Ovary (tissue), 7 donors: ENCODE measurements at regions not wholly inside any gene's neighbourhood (a gene's known extent, or its start where the extent isn't known, plus 50 kb on each side); places are given as distances from the start of the nearest gene placed in this dataset.

ENCODE experiments used
- DNase-seq, 5 donors: peaks; one replicate each; pipeline ENCODE4 v3.0.0-alpha.2; 2019 to 2020
- H3K27ac ChIP-seq, 2 donors: fragments of 200-600 bp; one replicate each; pipeline versions ENCODE4 v1.5.1 to v1.8.0; 2019 to 2022
- H3K27me3 ChIP-seq: fragments of 200-600 bp; one replicate; pipeline ENCODE4 v1.8.0; 2022
- H3K36me3 ChIP-seq: fragments of 200-600 bp; sonication (generic); one replicate; pipeline ENCODE4 v1.5.1; 2019
- H3K4me1 ChIP-seq: one replicate; pipeline ENCODE4 v1.8.1; 2013; ENCODE audit warnings: mild to moderate bottlenecking, moderate library complexity; ENCODE audit not compliant: insufficient read depth
- H3K4me3 ChIP-seq: fragments of 200-600 bp; sonication (generic); one replicate; pipeline ENCODE4 v1.5.1; 2017
- H3K9me3 ChIP-seq, 2 donors: fragments of 200-600 bp in 1 of 2; sonication (generic) in 1 of 2; one replicate each; pipeline versions ENCODE4 v1.5.1 to v1.8.1; 2013 to 2019; ENCODE audit warnings: mild to moderate bottlenecking in 1 of 2, moderate library complexity in 1 of 2
- EP300 ChIP-seq: sonication (generic); formaldehyde crosslinking; IDR thresholded peaks from one replicate; pipeline ENCODE4 v1.6.1; 2017; ENCODE audit warnings: antibody characterized with exemption
- POLR2A ChIP-seq: fragments of 450-650 bp; IDR thresholded peaks from one replicate; pipeline ENCODE4 v1.6.1; 2017; ENCODE audit warnings: antibody characterized with exemption, mild to moderate bottlenecking, moderate library complexity
- WGBS, 3 donors: extraction: QIAGEN DNeasy Blood & Tissue Kit in 1 of 3; methylation state at CpG; one replicate each; pipeline versions ENCODE4 v1.1.5 to v1.1.7; 2013 to 2017; 5-methylcytosine and 5-hydroxymethylcytosine counted together
- intact Hi-C, 4 donors: fragments of 100-400 bp; cut with DNase I; formaldehyde crosslinking; loops; one replicate each; pipeline versions ENCODE4 v1.11.0 to v1.15.1; 2022 to 2023
- TF ChIP-seq, protein P1 (sequence below), 3 donors: fragments of 450-650 bp in 2 of 3; fragments of 200-600 bp in 1 of 3; IDR thresholded peaks; one replicate each; pipeline versions ENCODE4 v1.5.1 to v1.8.0; 2016 to 2022; ENCODE audit warnings: antibody characterized with exemption in 3 of 3, mild to moderate bottlenecking in 1 of 3
- donor health status: DM: no; HTN: no; CAD: no; lungs with moderate emphysema.
- donor health status: DM: no; HTN: no; CAD: no.
- donor health status: Bipolar disorder and iron deficiency.
- donor health status: DM: no; HTN: no; CAD: no.
- donor health status: DM: yes; HTN: yes; CAD: no.

DNA sequence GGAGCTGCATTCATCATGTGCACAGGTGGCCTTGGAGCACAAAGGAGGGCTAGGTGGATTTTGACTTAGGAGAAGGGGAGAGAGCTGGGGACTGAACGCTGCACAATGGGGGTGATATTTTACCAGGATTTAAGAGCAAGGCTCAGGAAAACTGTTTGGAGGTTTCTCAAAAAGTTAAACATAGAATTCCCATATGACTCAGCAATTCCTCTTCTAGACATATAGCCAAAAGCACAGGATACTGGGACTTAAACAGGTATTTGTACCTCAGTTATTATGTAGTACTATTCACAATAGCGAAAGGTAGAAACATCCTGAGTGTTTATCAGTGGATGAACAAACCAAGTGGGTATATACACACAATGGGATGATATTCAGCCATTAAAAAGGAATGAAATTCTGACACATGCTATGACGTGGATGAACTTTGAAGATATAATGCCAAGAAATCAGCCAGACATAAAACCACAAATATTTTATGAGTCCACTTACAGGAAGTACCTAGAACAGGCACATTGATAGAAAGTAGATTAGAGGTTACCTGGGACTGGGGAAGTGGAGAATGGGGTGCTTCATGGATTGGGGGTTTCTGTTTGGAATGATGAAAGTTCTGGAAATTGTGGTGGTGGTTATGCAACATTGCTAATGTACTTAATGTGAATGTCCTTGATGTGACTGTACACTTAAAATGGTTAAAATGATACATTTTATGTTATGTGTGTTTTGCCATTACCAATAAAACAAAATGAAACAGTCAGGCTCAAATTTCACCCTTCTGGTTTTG, 216.9 kb downstream of the HAUS1 start:
- H3K9me3 ChIP-seq = no peaks in the 10 kb centered on the region
- H3K4me3 ChIP-seq = no peak overlapping the region
- intact Hi-C loops = no loop called here
- no peaks in the 10 kb centered on the region for H3K27me3 ChIP-seq
- DNase-seq = no peak
- no peak overlapping the region for H3K27ac ChIP-seq
- no peaks in the 10 kb centered on the region for H3K36me3 ChIP-seq
- TF ChIP-seq, protein P1, sequence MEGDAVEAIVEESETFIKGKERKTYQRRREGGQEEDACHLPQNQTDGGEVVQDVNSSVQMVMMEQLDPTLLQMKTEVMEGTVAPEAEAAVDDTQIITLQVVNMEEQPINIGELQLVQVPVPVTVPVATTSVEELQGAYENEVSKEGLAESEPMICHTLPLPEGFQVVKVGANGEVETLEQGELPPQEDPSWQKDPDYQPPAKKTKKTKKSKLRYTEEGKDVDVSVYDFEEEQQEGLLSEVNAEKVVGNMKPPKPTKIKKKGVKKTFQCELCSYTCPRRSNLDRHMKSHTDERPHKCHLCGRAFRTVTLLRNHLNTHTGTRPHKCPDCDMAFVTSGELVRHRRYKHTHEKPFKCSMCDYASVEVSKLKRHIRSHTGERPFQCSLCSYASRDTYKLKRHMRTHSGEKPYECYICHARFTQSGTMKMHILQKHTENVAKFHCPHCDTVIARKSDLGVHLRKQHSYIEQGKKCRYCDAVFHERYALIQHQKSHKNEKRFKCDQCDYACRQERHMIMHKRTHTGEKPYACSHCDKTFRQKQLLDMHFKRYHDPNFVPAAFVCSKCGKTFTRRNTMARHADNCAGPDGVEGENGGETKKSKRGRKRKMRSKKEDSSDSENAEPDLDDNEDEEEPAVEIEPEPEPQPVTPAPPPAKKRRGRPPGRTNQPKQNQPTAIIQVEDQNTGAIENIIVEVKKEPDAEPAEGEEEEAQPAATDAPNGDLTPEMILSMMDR (IDR thresholded peaks at IDR 0.05) = no peak
- WGBS, 3 donors = 77 to 84% (median 83%) methylated on average over 3 of the region's 3 CpGs
- no peaks in the 10 kb centered on the region for H3K4me1 ChIP-seq

DNA sequence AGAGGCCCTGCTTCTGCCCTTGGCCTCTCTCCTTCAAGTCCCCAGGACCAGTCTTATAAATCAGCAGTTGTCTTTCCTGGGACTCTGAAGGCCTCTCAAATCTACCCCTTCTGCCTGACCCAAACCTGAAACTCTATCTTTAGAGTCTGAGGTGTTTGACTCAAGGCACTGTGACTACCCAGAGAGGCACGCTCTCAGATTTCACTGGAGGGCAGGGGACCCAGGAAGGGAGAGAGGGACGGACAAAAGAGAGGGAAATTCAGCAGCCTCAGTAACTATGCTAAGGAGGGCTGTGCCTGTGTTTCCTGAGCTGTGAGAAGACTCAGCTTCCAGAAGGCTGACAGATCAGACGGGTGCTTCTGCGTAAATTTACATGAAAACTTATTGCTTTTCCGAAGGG, 217.8 kb downstream of the HAUS1 start:
- TF ChIP-seq POLR2A (no peak), EP300 (no peak)
- TF ChIP-seq, protein P1 (IDR thresholded peaks at IDR 0.05) = no peak
- Histone ChIP-seq H3K4me1 (no peaks in the 10 kb centered on the region), H3K36me3 (no peaks in the 10 kb centered on the region), H3K4me3 (no peak overlapping the region), H3K27me3 (no peaks in the 10 kb centered on the region), H3K27ac (no peak overlapping the region), H3K9me3 (no peaks in the 10 kb centered on the region)
- DNase-seq = no peak
- WGBS, 3 donors = 61 to 64% (median 62%) methylated on average over 5 of the region's 5 CpGs
- intact Hi-C loops = no loop called here

DNA sequence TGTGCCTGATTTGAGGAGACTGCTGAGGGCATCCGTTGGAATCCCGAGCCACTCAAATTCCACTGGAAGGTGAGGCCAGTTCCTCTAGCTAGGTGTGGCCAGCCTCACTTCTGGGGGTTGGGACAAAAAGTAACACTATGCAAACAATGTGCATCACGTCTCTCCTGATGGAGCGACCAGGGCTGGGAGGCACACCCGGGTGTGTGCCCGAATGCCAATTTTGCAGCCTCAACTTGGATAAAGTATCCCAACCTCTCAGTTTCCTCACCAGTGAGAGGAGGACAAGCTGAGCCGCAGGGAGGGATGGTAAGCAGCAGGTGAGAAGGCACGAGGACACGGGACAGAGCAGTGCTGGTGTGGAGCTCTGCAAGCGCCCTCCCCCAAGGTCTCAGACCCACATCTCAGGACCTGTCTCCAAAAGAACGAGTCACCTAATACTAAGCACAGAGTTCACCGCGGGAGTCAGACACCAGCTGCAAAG, 218.3 kb downstream of the HAUS1 start:
- no peaks in the 10 kb centered on the region for H3K4me1 ChIP-seq
- no peaks in the 10 kb centered on the region for H3K27me3 ChIP-seq
- H3K9me3 ChIP-seq = no peaks in the 10 kb centered on the region
- 60 to 73% (median 62%) methylated on average over 13 of the region's 13 CpGs for WGBS, 3 donors
- H3K27ac ChIP-seq = no peak overlapping the region
- H3K36me3 ChIP-seq = no peaks in the 10 kb centered on the region
- TF ChIP-seq, protein P1 (IDR thresholded peaks at IDR 0.05) = no peak
- no peak for TF ChIP-seq POLR2A
- no peak for DNase-seq
- no peak overlapping the region for H3K4me3 ChIP-seq
- intact Hi-C loops = no loop called here

DNA sequence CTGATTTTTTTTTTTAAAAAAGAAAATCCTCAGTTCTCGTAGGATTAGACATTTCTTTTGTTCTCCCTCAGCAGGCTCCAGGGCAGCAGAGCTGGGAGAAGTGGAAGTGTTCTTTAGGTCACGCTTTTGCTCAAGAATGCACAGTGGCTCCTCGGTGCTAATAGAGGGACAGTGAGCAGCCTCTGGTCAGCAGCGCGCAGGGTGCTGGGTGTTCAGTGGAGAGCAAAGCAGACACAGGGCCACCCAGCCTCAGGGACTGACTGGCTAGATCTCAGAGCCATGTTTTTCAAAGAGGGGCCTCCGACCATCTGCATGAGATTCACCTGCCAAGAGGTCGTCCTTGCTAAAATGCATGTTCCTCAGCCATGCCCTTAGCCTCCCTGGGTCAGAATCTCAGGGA, 218.8 kb downstream of the HAUS1 start:
- no peaks in the 10 kb centered on the region for H3K4me1 ChIP-seq
- H3K36me3 ChIP-seq = no peaks in the 10 kb centered on the region
- H3K4me3 ChIP-seq = no peak overlapping the region
- WGBS, 3 donors = 60 to 70% (median 66%) methylated on average over 7 of the region's 7 CpGs
- DNase-seq = no peak
- no peaks in the 10 kb centered on the region for H3K27me3 ChIP-seq
- TF ChIP-seq, protein P1 (IDR thresholded peaks at IDR 0.05) = no peak
- TF ChIP-seq POLR2A (no peak), EP300 (no peak)
- no peak overlapping the region for H3K27ac ChIP-seq
- intact Hi-C loops = no loop called here
- no peaks in the 10 kb centered on the region for H3K9me3 ChIP-seq
